HEK293 (cell line): ENCODE measurements at regions not wholly inside any gene's neighbourhood (a gene's known extent, or its start where the extent isn't known, plus 50 kb on each side); places are given as distances from the start of the nearest gene placed in this dataset.

ENCODE experiments used
- CTCF ChIA-PET: fragments of 350-600 bp; formaldehyde crosslinking; extraction: SDS; loops from one replicate; lab custom pipeline; 2021; ENCODE audit warnings: antibody characterized with exemption; lab: Yijun Ruan, JAX
- POLR2A ChIA-PET: fragments of 300-600 bp; formaldehyde crosslinking; extraction: SDS; loops from one replicate; lab custom pipeline; 2020; ENCODE audit warnings: antibody characterized with exemption, inconsistent platforms; lab: Yijun Ruan, JAX
- H3K27ac ChIP-seq: fragments of 200-500 bp; sonication (Bioruptor generic); 2 replicates; pipeline ENCODE4 v1.5.1; 2014; ENCODE audit warnings: low read depth, low read length, control low read depth, inconsistent platforms; ENCODE audit errors: extremely low read depth
- H3K36me3 ChIP-seq, 2 experiments: fragments of 200-500 bp in 1 of 2; sonication (Bioruptor generic) in 1 of 2; 1 replicate in 1 of 2; 2 replicates in 1 of 2; pipeline ENCODE4 v1.5.1; 2014 to 2017; ENCODE audit warnings: inconsistent platforms in 2 of 2, low read length in 2 of 2; ENCODE audit not compliant: control insufficient read depth in 2 of 2, insufficient read depth in 1 of 2
- H3K4me1 ChIP-seq: fragments of 200-500 bp; sonication (Bioruptor generic); 2 replicates; pipeline ENCODE4 v1.5.1; 2014; ENCODE audit warnings: mild to moderate bottlenecking, low read length, inconsistent platforms; ENCODE audit not compliant: control insufficient read depth, insufficient read depth
- H3K4me3 ChIP-seq: 2 replicates; pipeline ENCODE4 v1.5.1; 2011; ENCODE audit warnings: low read depth, mild to moderate bottlenecking, control low read depth, low read length, moderate library complexity
- H3K9me3 ChIP-seq: fragments of 200-500 bp; sonication (Bioruptor generic); 2 replicates; pipeline ENCODE4 v1.5.1; 2014; ENCODE audit warnings: low read depth, low read length, inconsistent platforms; ENCODE audit not compliant: control insufficient read depth, insufficient read depth
- BCL11B ChIP-seq: fragments of 450-650 bp; formaldehyde crosslinking; IDR thresholded peaks from 2 replicates; pipeline ENCODE4 v1.5.1; 2016; ENCODE audit warnings: low read depth, missing biosample characterization, missing genetic modification characterization
- MEIS1 ChIP-seq: sonication (generic); formaldehyde crosslinking; IDR thresholded peaks from 2 replicates; pipeline ENCODE4 v1.8.1; 2022; ENCODE audit warnings: missing genetic modification reagents, mild to moderate bottlenecking, borderline replicate concordance
- SP7 ChIP-seq: fragments of 450-650 bp; formaldehyde crosslinking; IDR thresholded peaks from 2 replicates; pipeline ENCODE4 v1.5.1; 2016; ENCODE audit warnings: missing biosample characterization, missing genetic modification characterization
- WT1 ChIP-seq: fragments of 450-650 bp; formaldehyde crosslinking; IDR thresholded peaks from 2 replicates; pipeline ENCODE4 v1.5.1; 2016; ENCODE audit warnings: missing biosample characterization, missing genetic modification characterization
- ZFP37 ChIP-seq: fragments of 450-650 bp; formaldehyde crosslinking; IDR thresholded peaks from 2 replicates; pipeline ENCODE4 v1.5.1; 2016; ENCODE audit warnings: missing biosample characterization, missing genetic modification characterization
- ZFP41 ChIP-seq: fragments of 450-650 bp; formaldehyde crosslinking; IDR thresholded peaks from 2 replicates; pipeline ENCODE4 v1.5.1; 2016; ENCODE audit warnings: missing biosample characterization, missing genetic modification characterization, borderline replicate concordance
- ZNF121 ChIP-seq: fragments of 450-650 bp; formaldehyde crosslinking; IDR thresholded peaks from 2 replicates; pipeline ENCODE4 v1.5.1; 2016; ENCODE audit warnings: missing biosample characterization, missing genetic modification characterization
- ZNF146 ChIP-seq: fragments of 450-650 bp; formaldehyde crosslinking; IDR thresholded peaks from 2 replicates; pipeline ENCODE4 v1.5.1; 2016; ENCODE audit warnings: missing biosample characterization, missing genetic modification characterization
- ZNF24 ChIP-seq: fragments of 450-650 bp; formaldehyde crosslinking; IDR thresholded peaks from 2 replicates; pipeline ENCODE4 v1.5.1; 2016; ENCODE audit warnings: missing biosample characterization, missing genetic modification characterization
- ZNF37A ChIP-seq: fragments of 450-650 bp; IDR thresholded peaks from 2 replicates; pipeline ENCODE4 v1.5.1; 2018; ENCODE audit warnings: missing biosample characterization, missing genetic modification characterization
- ZNF514 ChIP-seq: fragments of 450-650 bp; formaldehyde crosslinking; IDR thresholded peaks from 2 replicates; pipeline ENCODE4 v1.5.1; 2016; ENCODE audit warnings: missing biosample characterization, missing genetic modification characterization
- ZNF560 ChIP-seq: fragments of 450-650 bp; formaldehyde crosslinking; IDR thresholded peaks from 2 replicates; pipeline ENCODE4 v1.5.1; 2017; ENCODE audit warnings: missing biosample characterization, missing genetic modification characterization, borderline replicate concordance
- ZNF747 ChIP-seq: fragments of 450-650 bp; formaldehyde crosslinking; IDR thresholded peaks from 2 replicates; pipeline ENCODE4 v1.5.1; 2016; ENCODE audit warnings: missing biosample characterization, missing genetic modification characterization
- ZNF768 ChIP-seq: fragments of 450-650 bp; formaldehyde crosslinking; IDR thresholded peaks from 2 replicates; pipeline ENCODE4 v1.5.1; 2018; ENCODE audit warnings: missing biosample characterization, mild to moderate bottlenecking, missing genetic modification characterization
- ZNF843 ChIP-seq: fragments of 450-650 bp; formaldehyde crosslinking; IDR thresholded peaks from 2 replicates; pipeline ENCODE4 v1.5.1; 2016; ENCODE audit warnings: missing biosample characterization, missing genetic modification characterization
- TF ChIP-seq, protein P1 (sequence below): fragments of 450-650 bp; formaldehyde crosslinking; IDR thresholded peaks from 2 replicates; pipeline ENCODE4 v1.5.1; 2016; ENCODE audit warnings: missing biosample characterization, missing genetic modification characterization, low read depth
- TF ChIP-seq, protein P2 (sequence below): fragments of 450-650 bp; formaldehyde crosslinking; IDR thresholded peaks from 2 replicates; pipeline ENCODE4 v1.5.1; 2016; ENCODE audit warnings: missing biosample characterization, missing genetic modification characterization
- TF ChIP-seq, protein P3 (sequence below): fragments of 450-650 bp; formaldehyde crosslinking; conservative IDR thresholded peaks from 2 replicates; pipeline ENCODE4 v1.5.1; 2016; ENCODE audit warnings: low read depth, missing biosample characterization, missing genetic modification characterization
- TF ChIP-seq, protein P4 (sequence below): fragments of 450-650 bp; formaldehyde crosslinking; IDR thresholded peaks from 2 replicates; pipeline ENCODE4 v1.5.1; 2017; ENCODE audit warnings: missing biosample characterization, mild to moderate bottlenecking, missing genetic modification characterization, moderate library complexity

DNA sequence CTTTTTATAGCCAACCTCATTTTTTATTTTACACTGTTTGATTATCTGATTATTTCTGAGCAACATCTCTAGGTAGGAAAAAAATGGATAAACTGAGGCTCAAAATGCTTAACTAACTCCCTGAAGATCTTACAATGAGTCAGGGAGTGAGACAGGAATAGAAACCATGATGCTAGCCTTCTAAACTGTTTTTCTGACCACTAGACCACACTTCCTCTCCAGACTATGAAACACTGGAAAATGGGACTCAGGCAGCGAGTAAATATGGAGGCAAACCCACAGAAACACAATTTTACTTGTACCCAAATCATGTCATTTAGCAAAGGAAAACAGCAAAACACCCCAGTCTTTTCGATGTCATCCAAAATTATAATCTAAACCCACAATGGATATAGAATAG, 129.9 kb upstream of the ANKH start (continued):
- TF ChIP-seq, protein P1, sequence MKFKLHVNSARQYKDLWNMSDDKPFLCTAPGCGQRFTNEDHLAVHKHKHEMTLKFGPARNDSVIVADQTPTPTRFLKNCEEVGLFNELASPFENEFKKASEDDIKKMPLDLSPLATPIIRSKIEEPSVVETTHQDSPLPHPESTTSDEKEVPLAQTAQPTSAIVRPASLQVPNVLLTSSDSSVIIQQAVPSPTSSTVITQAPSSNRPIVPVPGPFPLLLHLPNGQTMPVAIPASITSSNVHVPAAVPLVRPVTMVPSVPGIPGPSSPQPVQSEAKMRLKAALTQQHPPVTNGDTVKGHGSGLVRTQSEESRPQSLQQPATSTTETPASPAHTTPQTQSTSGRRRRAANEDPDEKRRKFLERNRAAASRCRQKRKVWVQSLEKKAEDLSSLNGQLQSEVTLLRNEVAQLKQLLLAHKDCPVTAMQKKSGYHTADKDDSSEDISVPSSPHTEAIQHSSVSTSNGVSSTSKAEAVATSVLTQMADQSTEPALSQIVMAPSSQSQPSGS (tag by site-specific recombination), result no peak

DNA sequence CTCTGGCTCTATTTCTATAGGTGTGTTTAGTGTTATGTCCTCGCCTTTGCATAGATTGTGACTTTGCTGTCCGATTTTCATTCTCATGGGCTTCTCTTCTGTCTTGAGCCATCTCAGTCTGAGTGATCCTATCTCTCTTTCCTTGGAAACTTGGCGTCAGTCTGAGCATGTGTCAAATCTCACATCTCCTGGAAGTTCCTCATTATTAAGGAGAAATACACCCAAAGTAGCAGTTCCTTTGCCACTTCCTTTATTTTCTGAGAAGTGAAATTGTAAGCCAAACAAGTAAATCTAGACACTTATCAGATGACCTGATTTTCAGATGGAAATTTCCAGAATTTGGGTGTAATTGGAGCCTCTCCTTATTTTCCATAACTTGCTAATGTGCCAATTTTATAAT, 126.9 kb upstream of the ANKH start:
- Histone ChIP-seq H3K9me3 (peaks cover 3% of the 10 kb centered on the region; the same call in 1 of the 2 replicates), H3K36me3 (no peaks in the 10 kb centered on the region), H3K27ac (no peak overlapping the region), H3K4me1 (no peaks in the 10 kb centered on the region; the same call in 1 of the 2 replicates), H3K4me3 (no peak overlapping the region)
- CTCF ChIA-PET, result interaction anchor here (1.2 kb wide), 1 partner anchor 271 kb away, joined by 6 read pairs; no protein-coding TSS in a partner anchor
- TF ChIP-seq MEIS1 (CRISPR knock-in tag), result no peak
- no peak for TF ChIP-seq ZNF514
- TF ChIP-seq, protein P2, sequence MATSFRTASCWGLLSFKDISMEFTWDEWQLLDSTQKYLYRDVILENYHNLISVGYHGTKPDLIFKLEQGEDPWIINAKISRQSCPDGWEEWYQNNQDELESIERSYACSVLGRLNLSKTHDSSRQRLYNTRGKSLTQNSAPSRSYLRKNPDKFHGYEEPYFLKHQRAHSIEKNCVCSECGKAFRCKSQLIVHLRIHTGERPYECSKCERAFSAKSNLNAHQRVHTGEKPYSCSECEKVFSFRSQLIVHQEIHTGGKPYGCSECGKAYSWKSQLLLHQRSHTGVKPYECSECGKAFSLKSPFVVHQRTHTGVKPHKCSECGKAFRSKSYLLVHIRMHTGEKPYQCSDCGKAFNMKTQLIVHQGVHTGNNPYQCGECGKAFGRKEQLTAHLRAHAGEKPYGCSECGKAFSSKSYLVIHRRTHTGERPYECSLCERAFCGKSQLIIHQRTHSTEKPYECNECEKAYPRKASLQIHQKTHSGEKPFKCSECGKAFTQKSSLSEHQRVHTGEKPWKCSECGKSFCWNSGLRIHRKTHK (tag by site-specific recombination), result no peak
- no peak for TF ChIP-seq SP7
- TF ChIP-seq ZNF560 (tag by site-specific recombination), result no peak
- no peak for TF ChIP-seq ZNF37A (tag by site-specific recombination)
- TF ChIP-seq BCL11B (tag by site-specific recombination), result no peak
- no peak for TF ChIP-seq ZNF768 (tag by site-specific recombination)
- TF ChIP-seq, protein P3, sequence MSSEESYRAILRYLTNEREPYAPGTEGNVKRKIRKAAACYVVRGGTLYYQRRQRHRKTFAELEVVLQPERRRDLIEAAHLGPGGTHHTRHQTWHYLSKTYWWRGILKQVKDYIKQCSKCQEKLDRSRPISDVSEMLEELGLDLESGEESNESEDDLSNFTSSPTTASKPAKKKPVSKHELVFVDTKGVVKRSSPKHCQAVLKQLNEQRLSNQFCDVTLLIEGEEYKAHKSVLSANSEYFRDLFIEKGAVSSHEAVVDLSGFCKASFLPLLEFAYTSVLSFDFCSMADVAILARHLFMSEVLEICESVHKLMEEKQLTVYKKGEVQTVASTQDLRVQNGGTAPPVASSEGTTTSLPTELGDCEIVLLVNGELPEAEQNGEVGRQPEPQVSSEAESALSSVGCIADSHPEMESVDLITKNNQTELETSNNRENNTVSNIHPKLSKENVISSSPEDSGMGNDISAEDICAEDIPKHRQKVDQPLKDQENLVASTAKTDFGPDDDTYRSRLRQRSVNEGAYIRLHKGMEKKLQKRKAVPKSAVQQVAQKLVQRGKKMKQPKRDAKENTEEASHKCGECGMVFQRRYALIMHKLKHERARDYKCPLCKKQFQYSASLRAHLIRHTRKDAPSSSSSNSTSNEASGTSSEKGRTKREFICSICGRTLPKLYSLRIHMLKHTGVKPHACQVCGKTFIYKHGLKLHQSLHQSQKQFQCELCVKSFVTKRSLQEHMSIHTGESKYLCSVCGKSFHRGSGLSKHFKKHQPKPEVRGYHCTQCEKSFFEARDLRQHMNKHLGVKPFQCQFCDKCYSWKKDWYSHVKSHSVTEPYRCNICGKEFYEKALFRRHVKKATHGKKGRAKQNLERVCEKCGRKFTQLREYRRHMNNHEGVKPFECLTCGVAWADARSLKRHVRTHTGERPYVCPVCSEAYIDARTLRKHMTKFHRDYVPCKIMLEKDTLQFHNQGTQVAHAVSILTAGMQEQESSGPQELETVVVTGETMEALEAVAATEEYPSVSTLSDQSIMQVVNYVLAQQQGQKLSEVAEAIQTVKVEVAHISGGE (tag by site-specific recombination), result no peak
- TF ChIP-seq ZNF121 (tag by site-specific recombination), result no peak
- TF ChIP-seq ZFP37 (tag by site-specific recombination), result no peak
- no peak for TF ChIP-seq ZFP41 (tag by site-specific recombination)
- TF ChIP-seq ZNF843, result no peak
- TF ChIP-seq ZNF146 (tag by site-specific recombination), result no peak
- TF ChIP-seq ZNF24 (tag by site-specific recombination), result no peak
- TF ChIP-seq WT1, result no peak
- TF ChIP-seq ZNF747, result no peak
- TF ChIP-seq, protein P4, sequence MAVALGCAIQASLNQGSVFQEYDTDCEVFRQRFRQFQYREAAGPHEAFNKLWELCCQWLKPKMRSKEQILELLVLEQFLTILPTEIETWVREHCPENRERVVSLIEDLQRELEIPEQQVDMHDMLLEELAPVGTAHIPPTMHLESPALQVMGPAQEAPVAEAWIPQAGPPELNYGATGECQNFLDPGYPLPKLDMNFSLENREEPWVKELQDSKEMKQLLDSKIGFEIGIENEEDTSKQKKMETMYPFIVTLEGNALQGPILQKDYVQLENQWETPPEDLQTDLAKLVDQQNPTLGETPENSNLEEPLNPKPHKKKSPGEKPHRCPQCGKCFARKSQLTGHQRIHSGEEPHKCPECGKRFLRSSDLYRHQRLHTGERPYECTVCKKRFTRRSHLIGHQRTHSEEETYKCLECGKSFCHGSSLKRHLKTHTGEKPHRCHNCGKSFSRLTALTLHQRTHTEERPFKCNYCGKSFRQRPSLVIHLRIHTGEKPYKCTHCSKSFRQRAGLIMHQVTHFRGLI (tag by site-specific recombination), result no peak
- POLR2A ChIA-PET, result no interaction called here
